B cell (primary cell): ENCODE measurements at regions not wholly inside any gene's neighbourhood (a gene's known extent, or its start where the extent isn't known, plus 50 kb on each side); places are given as distances from the start of the nearest gene placed in this dataset.
A peak's percentile ranks its signal among the peaks of the same experiment; 100 is the strongest.

Source experiments
- ATAC-seq: fragments of 200-7000 bp; cut with Tn5 transposase; one replicate; pipeline ENCODE4 v1.10.0; 2021; ENCODE audit warnings: low read depth, mild to moderate bottlenecking, moderate number of reproducible peaks, moderate library complexity
- CTCF ChIA-PET: fragments of 350-600 bp; sonication (Branson Sonifier 250); formaldehyde crosslinking; loops from one replicate; lab custom pipeline; 2021; ENCODE audit warnings: antibody characterized with exemption, inconsistent platforms; lab: Charles Lee
- POLR2A ChIA-PET: fragments of 350-600 bp; sonication (Branson Sonifier 250); formaldehyde crosslinking; loops from one replicate; lab custom pipeline; 2021; ENCODE audit warnings: antibody characterized with exemption; lab: Charles Lee
- DNase-seq: peaks from one replicate; pipeline ENCODE4 v3.0.0; 2013
- H2AFZ ChIP-seq: 2 replicates; pipeline ENCODE4 v1.6.1; 2012; ENCODE audit warnings: mild to moderate bottlenecking, low read depth, low read length; ENCODE audit not compliant: insufficient read depth, poor library complexity, severe bottlenecking
- H3K27ac ChIP-seq, 2 donors: 1 replicate in 1 of 2; 2 replicates in 1 of 2; pipeline ENCODE4 v1.5.1; 2012 to 2013; ENCODE audit warnings: low read length in 2 of 2, mild to moderate bottlenecking in 2 of 2, moderate library complexity in 1 of 2
- H3K27me3 ChIP-seq, 4 experiments: fragments of 200-600 bp in 1 of 4; sonication (generic) in 1 of 4; replicated peaks in 1 of 4; 1 replicate in 2 of 4; 2 replicates in 2 of 4; pipeline versions ENCODE4 v1.6.1 to v1.7.0; 2013 to 2016; ENCODE audit warnings: low read length in 3 of 4, mild to moderate bottlenecking in 2 of 4, mixed read lengths in 1 of 4, moderate library complexity in 1 of 4; ENCODE audit not compliant: insufficient read depth in 4 of 4, control insufficient read depth in 3 of 4; ENCODE audit errors: control extremely low read depth in 1 of 4
- H3K36me3 ChIP-seq, 2 experiments: replicated peaks in 1 of 2; 1 replicate in 1 of 2; 2 replicates in 1 of 2; pipeline versions ENCODE4 v1.6.1 to v1.7.1; 2013; ENCODE audit warnings: low read length in 1 of 2; ENCODE audit not compliant: insufficient read depth in 2 of 2, control insufficient read depth in 1 of 2; ENCODE audit errors: control extremely low read depth in 1 of 2, extremely low read depth in 1 of 2
- H3K4me1 ChIP-seq, 2 donors: fragments of 200-600 bp in 1 of 2; sonication (generic) in 1 of 2; 1 replicate in 1 of 2; 2 replicates in 1 of 2; pipeline versions ENCODE4 v1.5.1 to v1.6.1; 2013 to 2017; ENCODE audit warnings: low read length in 2 of 2; ENCODE audit not compliant: control insufficient read depth in 2 of 2, insufficient read depth in 2 of 2
- H3K4me2 ChIP-seq: replicated peaks from 2 replicates; pipeline ENCODE3; 2012; ENCODE audit warnings: mild to moderate bottlenecking, low read depth, low read length; ENCODE audit not compliant: poor library complexity, severe bottlenecking
- H3K4me3 ChIP-seq, 5 experiments: fragments of 200-600 bp in 1 of 5; sonication (generic) in 1 of 5; 1 replicate in 3 of 5; 2 replicates in 2 of 5; pipeline versions ENCODE4 v1.5.1 to v1.7.0; 2011 to 2016; ENCODE audit warnings: low read length in 4 of 5, mild to moderate bottlenecking in 4 of 5, low read depth in 2 of 5, control low read depth in 1 of 5, moderate library complexity in 1 of 5; ENCODE audit not compliant: insufficient read depth in 1 of 5; ENCODE audit errors: control extremely low read depth in 1 of 5, extremely low read depth in 1 of 5
- H3K79me2 ChIP-seq: fragments of 200-600 bp; sonication (generic); one replicate; pipeline ENCODE4 v1.6.0; 2016; ENCODE audit warnings: low read length; ENCODE audit not compliant: control insufficient read depth, insufficient read depth
- H3K9ac ChIP-seq: fragments of 200-600 bp; sonication (generic); 2 replicates; pipeline ENCODE4 v1.6.1; 2017; ENCODE audit warnings: mild to moderate bottlenecking, low read length, moderate library complexity
- H3K9me3 ChIP-seq, 3 donors: one replicate each; pipeline versions ENCODE4 v1.6.1 to v1.7.1; 2013; ENCODE audit warnings: low read length in 2 of 3; ENCODE audit not compliant: control insufficient read depth in 2 of 3, insufficient read depth in 1 of 3; ENCODE audit errors: control extremely low read depth in 1 of 3
- H4K20me1 ChIP-seq: 2 replicates; pipeline ENCODE4 v1.6.0; 2012; ENCODE audit warnings: mild to moderate bottlenecking, low read length; ENCODE audit not compliant: insufficient read depth, control insufficient read depth, poor library complexity, severe bottlenecking
- H3K27ac Mint-ChIP-seq: one replicate; pipeline ENCODE4 v1.8.0; 2021; ENCODE audit warnings: mixed read lengths
- H3K27me3 Mint-ChIP-seq: one replicate; pipeline ENCODE4 v1.8.0; 2021; ENCODE audit warnings: mixed read lengths
- H3K4me1 Mint-ChIP-seq: one replicate; pipeline ENCODE4 v1.8.0; 2021; ENCODE audit warnings: mixed read lengths
- H3K4me3 Mint-ChIP-seq: one replicate; pipeline ENCODE4 v1.8.0; 2021; ENCODE audit warnings: mixed read lengths
- H3K9me3 Mint-ChIP-seq: one replicate; pipeline ENCODE4 v1.8.0; 2022; ENCODE audit warnings: mixed read lengths; ENCODE audit not compliant: insufficient read depth
- CTCF ChIP-seq: fragments of 200-600 bp; IDR thresholded peaks from one replicate; pipeline ENCODE4 v1.8.0; 2022; ENCODE audit warnings: antibody characterized with exemption, mild to moderate bottlenecking
- EZH2 ChIP-seq: IDR thresholded peaks from 2 replicates; pipeline ENCODE4 v1.6.1; 2012; ENCODE audit warnings: borderline replicate concordance, low read depth, mild to moderate bottlenecking, moderate library complexity, low read length; ENCODE audit not compliant: insufficient read depth, poor library complexity, severe bottlenecking
- WGBS: methylation state at CpG from one replicate; pipeline ENCODE4 v1.1.5; 2013; ENCODE audit warnings: missing lambda C conversion rate; ENCODE audit not compliant: insufficient coverage; 5-methylcytosine and 5-hydroxymethylcytosine counted together
- intact Hi-C: fragments of 100-400 bp; cut with micrococcal nuclease; formaldehyde crosslinking; loops from one replicate; pipeline ENCODE4 v1.10.0; 2022

- no peak overlapping the region for H3K4me3 ChIP-seq
- H3K79me2 ChIP-seq: no peaks in the 10 kb centered on the region
- H3K9ac ChIP-seq: no peak overlapping the region
- intact Hi-C loops: loop anchor here (1.0 to 10.0 kb wide), 9 partner anchors 18 to 963 kb away; no protein-coding TSS in a partner anchor
- Mint-ChIP-seq H3K4me1 (peaks cover 39% of the 10 kb centered on the region), H3K4me3 (peak overlapping the region; percentile 60), H3K9me3 (no peaks in the 10 kb centered on the region), H3K27me3 (peaks cover 7% of the 10 kb centered on the region), H3K27ac (peak overlapping the region; percentile 95)
- ChIA-PET CTCF (interaction anchor here (0.8 to 9.1 kb wide), 29 partner anchors 10 to 1011 kb away, joined by 3 to 81 read pairs (median 5); partner anchors contain the start of gene TLE3), POLR2A (interaction anchor here (0.7 to 0.8 kb wide), 4 partner anchors 32 to 389 kb away, joined by 3 to 5 read pairs (median 3); partner anchors contain the start of gene TLE3)
- peak; percentile 81 for ATAC-seq
- 31% methylated on average over 6 of the region's 17 CpGs for WGBS
- peaks cover 30 to 42% of the 10 kb centered on the region in 2 donors for H3K4me1 ChIP-seq
- H3K4me2 ChIP-seq: peak overlapping the region; percentile 35
- H3K36me3 ChIP-seq: no peaks in the 10 kb centered on the region
- H4K20me1 ChIP-seq: no peaks in the 10 kb centered on the region
- no peak overlapping the region for H2AFZ ChIP-seq
- peak; percentile 69 for DNase-seq
- TF ChIP-seq EZH2: no peak
- TF ChIP-seq CTCF: no peak
- H3K27me3 ChIP-seq: no peaks in the 10 kb centered on the region
- no peaks in the 10 kb centered on the region for H3K9me3 ChIP-seq
- H3K27ac ChIP-seq: no peak overlapping the region
Observed at GRCh38 chr15:70486451-70487386, 276.6 kb downstream of the UACA start.

GRCh38 chr15:70486012-70486411, 277.3 kb downstream of the UACA start:
- no CpG with 5 or more reads among the region's 2 CpGs for WGBS
- Mint-ChIP-seq H3K4me1 (peaks cover 32% of the 10 kb centered on the region), H3K9me3 (no peaks in the 10 kb centered on the region), H3K27me3 (peaks cover 7% of the 10 kb centered on the region), H3K27ac (peak overlapping the region; percentile 95), H3K4me3 (peak overlapping the region; percentile 52)
- no peak for ATAC-seq
- Histone ChIP-seq H2AFZ (no peak overlapping the region), H3K4me2 (peak overlapping the region; percentile 35), H3K27ac (no peak overlapping the region), H3K4me3 (no peak overlapping the region), H3K36me3 (no peaks in the 10 kb centered on the region), H3K9ac (no peak overlapping the region), H4K20me1 (no peaks in the 10 kb centered on the region), H3K27me3 (peaks cover 0 to 3% (median 0%) of the 10 kb centered on the region in 4 experiments), H3K79me2 (no peaks in the 10 kb centered on the region), H3K9me3 (no peaks in the 10 kb centered on the region), H3K4me1 (peaks cover 23 to 34% of the 10 kb centered on the region in 2 donors)
- DNase-seq: no peak
- ChIA-PET POLR2A (interaction anchor here (0.7 to 0.8 kb wide), 3 partner anchors 286 to 388 kb away, joined by 3 to 5 read pairs (median 3); partner anchors contain the start of gene TLE3), CTCF (interaction anchor here (0.8 to 9.1 kb wide), 15 partner anchors 10 to 1010 kb away, joined by 3 to 81 read pairs (median 5); partner anchors contain the start of gene TLE3)
- intact Hi-C loops: loop anchor here (1.0 to 10.0 kb wide), 8 partner anchors 19 to 725 kb away; no protein-coding TSS in a partner anchor
- TF ChIP-seq CTCF (no peak), EZH2 (no peak)
